ENCODE measurements at regions not wholly inside any gene's neighbourhood (a gene's known extent, or its start where the extent isn't known, plus 50 kb on each side); places are given as distances from the start of the nearest gene placed in this dataset.

DNA sequence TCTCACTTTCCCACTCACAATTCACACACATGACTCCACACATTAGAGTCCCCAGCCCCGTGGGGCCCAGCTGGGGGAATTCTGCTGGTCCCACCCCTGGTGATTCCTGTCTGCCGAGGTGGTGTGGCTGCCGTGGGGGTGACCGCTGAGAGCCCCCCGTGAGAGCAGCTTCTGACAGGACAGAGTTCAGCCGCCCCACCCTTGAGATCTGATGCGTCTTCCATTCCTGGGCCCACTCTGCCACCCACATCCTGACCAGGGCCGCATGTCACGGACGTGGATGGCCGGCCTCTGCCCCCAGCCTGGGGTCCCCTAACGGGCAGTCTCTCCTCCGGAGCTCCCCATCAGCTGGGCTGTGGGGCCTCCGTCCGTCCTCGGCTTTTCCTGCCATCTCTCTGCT, 240.1 kb upstream of the PITRM1 start:
- Histone ChIP-seq H3K9ac (ENCODE audit: low read depth, low read length) (no peak overlapping the region), H3K9me3 (ENCODE audit: control insufficient read depth, insufficient read depth, low read length) (no peaks in the 10 kb centered on the region; the same call in 1 of the 2 replicates), H3K36me3 (ENCODE audit: insufficient read depth, low read length) (no peaks in the 10 kb centered on the region), H3K4me1 (ENCODE audit: insufficient read depth, low read length) (no peaks in the 10 kb centered on the region)

DNA sequence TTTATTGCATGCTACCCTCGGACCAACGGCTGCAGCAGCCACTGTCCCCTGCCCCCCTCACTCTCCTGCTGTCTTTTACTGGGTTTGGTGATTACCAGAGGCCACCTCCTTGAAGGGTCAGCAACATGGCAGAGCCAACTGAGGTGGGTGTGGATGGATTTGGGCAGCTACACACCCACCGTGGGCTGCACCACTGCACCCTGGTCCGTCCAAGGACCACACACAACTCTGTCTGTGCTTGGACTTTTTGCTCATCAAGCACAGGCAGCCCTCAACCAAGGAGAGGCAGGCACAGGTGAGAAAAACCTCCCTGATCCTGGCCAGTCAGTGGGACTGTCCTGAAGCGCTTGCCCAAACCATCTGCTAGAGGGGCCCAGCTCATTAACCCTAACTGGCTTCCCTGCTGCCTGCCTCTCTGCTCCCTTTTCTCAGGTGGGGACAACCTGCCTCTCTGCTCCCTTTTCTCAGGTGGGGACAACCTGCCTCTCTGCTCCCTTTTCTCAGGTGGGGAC, 239.5 kb upstream of the PITRM1 start:
- Histone ChIP-seq H3K36me3 (ENCODE audit: insufficient read depth, low read length) (no peaks in the 10 kb centered on the region), H3K9ac (ENCODE audit: low read depth, low read length) (no peak overlapping the region), H3K9me3 (ENCODE audit: control insufficient read depth, insufficient read depth, low read length) (no peaks in the 10 kb centered on the region; the same call in 1 of the 2 replicates), H3K4me1 (ENCODE audit: insufficient read depth, low read length) (no peaks in the 10 kb centered on the region)

DNA sequence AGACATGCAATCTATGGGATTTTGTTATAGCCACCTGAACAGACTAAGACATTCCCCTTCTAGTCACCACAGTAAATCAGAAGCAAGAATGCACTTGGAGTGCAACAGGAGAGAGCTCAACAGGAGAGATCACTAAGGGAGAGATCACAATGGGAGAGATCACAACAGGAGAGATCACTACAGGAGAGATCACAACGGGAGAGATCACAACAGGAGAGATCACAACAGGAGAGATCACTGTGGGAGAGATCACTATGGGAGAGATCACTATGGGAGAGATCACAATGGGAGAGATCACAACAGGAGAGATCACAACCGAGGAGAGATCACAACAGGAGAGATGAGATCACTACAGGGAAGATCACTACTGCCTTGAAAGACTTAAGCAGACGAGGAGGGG, 238.5 kb upstream of the PITRM1 start:
- no peak overlapping the region for H3K9ac ChIP-seq (ENCODE audit: low read depth, low read length)
- H3K9me3 ChIP-seq (ENCODE audit: control insufficient read depth, insufficient read depth, low read length) = no peaks in the 10 kb centered on the region; the same call in 1 of the 2 replicates
- no peaks in the 10 kb centered on the region for H3K36me3 ChIP-seq (ENCODE audit: insufficient read depth, low read length)
- H3K4me1 ChIP-seq (ENCODE audit: insufficient read depth, low read length) = no peaks in the 10 kb centered on the region

DNA sequence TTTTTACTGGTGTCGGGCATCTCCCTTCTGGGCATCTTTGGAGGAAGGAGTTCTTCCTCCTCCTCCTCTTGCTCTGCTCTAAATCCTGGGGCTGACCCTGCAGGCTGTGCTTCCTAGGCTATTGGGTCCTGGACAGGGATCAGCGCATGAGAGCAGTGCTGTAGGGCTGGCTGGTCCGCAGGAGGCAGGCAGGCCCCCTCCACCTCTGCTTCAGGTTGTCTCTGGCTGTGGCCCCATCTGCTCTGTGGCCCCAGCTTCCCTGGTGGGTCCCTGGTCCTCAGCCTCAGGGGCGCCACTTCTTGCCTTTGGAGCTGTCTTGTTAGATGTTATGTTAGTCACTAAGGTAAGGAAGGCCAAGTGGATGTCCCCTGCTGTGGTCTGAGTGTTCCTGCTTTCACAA, 237.3 kb upstream of the PITRM1 start:
- Histone ChIP-seq H3K4me1 (ENCODE audit: insufficient read depth, low read length) (no peaks in the 10 kb centered on the region), H3K36me3 (ENCODE audit: insufficient read depth, low read length) (no peaks in the 10 kb centered on the region), H3K9ac (ENCODE audit: low read depth, low read length) (no peak overlapping the region), H3K9me3 (ENCODE audit: control insufficient read depth, insufficient read depth, low read length) (no peaks in the 10 kb centered on the region; the same call in 1 of the 2 replicates)

DNA sequence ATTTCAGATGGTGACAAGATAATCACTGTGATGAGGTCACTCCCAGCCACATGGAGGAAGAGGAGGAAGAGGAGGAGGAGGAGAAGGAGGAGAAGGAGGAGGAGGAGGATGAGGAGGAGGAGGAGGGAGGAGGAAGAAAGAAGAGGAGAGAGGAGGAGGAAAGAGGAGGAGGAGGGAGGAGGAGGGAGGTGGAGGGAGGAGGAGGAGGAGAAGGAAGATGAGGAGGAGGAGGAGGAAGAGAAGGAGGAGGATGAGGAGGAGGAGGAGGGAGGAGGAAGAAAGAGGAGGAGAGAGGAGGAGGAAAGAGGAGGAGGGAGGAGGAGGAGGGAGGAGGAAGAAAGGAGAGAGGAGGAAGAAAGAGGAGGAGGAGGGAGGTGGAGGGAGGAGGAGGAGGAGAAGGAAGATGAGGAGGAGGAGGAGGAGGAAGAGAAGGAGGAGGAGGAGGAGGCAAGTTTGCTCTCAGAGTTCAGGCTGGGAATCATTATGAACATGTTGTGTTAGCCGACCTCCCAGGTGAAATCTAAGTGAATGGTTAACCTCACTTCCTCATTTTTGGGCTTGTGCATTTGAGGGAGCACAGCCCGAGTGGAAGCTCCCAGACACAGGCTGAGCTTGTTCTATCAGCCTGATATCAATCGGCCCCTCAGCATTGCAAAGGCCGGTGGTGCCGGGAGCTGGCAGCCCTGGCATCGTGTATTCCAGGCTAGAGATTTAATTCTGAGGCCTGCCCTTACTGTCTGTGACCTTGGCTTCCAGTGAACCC, 236.2 kb upstream of the PITRM1 start:
- Histone ChIP-seq H3K9me3 (ENCODE audit: control insufficient read depth, insufficient read depth, low read length) (no peaks in the 10 kb centered on the region; the same call in 1 of the 2 replicates), H3K4me1 (ENCODE audit: insufficient read depth, low read length) (no peaks in the 10 kb centered on the region), H3K9ac (ENCODE audit: low read depth, low read length) (no peak overlapping the region), H3K36me3 (ENCODE audit: insufficient read depth, low read length) (no peaks in the 10 kb centered on the region)

DNA sequence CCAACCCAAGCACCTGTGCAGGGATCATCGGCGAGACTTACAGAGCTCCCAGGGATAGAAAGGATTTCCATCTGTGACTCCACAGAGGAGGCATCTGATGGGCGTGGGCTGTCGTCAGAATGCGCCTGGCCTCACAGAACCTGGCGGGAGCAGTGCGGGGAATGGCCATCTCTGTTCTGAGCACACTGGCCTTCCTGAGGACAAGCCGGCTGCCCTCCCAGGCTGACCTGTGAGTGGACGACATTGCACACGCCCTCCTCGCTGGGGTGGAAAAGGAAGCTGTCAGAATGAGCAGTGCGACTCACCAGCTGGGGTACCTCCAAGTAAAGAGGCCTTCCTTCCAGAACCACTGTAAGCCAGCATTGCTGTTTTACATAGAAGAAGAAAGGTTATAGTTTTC, 234.6 kb upstream of the PITRM1 start:
- Histone ChIP-seq H3K9me3 (ENCODE audit: control insufficient read depth, insufficient read depth, low read length) (no peaks in the 10 kb centered on the region; the same call in 1 of the 2 replicates), H3K9ac (ENCODE audit: low read depth, low read length) (no peak overlapping the region), H3K36me3 (ENCODE audit: insufficient read depth, low read length) (no peaks in the 10 kb centered on the region), H3K4me1 (ENCODE audit: insufficient read depth, low read length) (no peaks in the 10 kb centered on the region)

DNA sequence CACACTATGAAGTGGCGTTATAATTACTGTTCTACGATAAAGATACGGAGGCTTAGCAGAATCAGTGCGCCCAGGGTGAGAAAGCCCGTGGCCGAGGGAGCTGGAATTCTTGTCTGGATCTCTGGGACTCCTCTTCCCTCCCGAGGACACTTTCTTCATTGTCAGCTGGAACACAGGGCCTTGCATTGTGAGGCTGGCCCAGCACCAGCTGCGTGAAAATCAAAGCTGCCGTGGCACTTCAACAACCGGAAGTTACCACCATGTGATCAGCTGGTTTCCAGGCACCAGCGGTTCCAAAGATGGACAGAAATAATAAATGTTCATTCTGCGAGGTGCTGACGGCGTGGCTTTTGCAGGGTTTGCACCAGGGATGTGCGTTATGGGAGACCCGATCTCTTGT, 234.0 kb upstream of the PITRM1 start:
- Histone ChIP-seq H3K36me3 (ENCODE audit: insufficient read depth, low read length) (no peaks in the 10 kb centered on the region), H3K9me3 (ENCODE audit: control insufficient read depth, insufficient read depth, low read length) (no peaks in the 10 kb centered on the region; the same call in 1 of the 2 replicates), H3K4me1 (ENCODE audit: insufficient read depth, low read length) (no peaks in the 10 kb centered on the region), H3K9ac (ENCODE audit: low read depth, low read length) (no peak overlapping the region)

DNA sequence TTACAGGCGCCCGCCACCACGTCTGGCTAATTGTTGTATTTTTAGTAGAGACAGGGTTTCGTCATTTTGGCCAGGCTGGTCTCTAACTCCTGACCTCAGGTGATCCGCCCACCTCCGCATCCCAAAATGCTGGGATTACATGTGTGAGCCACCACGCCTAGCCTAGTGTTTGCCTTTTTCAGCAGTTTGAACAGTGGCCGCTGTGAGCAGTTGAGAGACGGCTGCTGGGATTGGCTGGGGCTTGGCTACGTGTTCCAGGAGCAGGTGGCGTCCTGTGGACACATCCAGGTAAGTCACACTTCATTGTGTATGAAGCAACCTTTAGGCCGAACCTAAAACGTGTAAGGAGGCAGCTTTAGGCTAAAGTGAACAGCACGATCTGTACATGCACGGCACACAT, 231.8 kb upstream of the PITRM1 start:
- H3K4me1 ChIP-seq (ENCODE audit: insufficient read depth, low read length) = peaks cover 4% of the 10 kb centered on the region; the same call in 1 of the 2 replicates
- H3K36me3 ChIP-seq (ENCODE audit: insufficient read depth, low read length) = no peaks in the 10 kb centered on the region
- H3K9me3 ChIP-seq (ENCODE audit: control insufficient read depth, insufficient read depth, low read length) = no peaks in the 10 kb centered on the region
- H3K9ac ChIP-seq (ENCODE audit: low read depth, low read length) = no peak overlapping the region

DNA sequence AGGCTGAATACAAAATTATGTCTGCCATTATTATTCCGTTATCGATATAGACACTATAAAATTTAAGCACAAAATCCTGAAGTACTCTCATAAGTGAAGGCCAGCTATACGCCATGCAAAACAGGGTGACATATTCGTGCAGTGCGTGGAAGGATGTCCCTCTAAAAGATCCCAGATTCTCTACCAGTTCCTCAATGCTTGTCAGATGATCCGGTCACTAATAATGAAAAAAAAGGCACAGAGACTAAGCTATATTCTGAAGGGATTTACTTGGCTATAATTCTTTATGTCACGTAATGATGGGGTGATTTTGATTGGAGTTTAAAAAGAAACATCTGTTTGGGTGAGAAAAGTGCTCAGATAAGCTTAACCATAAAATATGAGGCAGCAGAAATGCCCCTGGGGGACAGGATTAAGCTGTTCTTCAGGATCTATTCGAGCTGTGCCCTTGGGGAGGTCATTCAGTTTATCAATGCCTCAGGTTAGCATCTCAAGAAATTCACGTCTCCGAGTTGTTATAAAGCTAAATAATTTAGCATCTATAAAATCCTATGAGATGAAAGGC, 229.7 kb upstream of the PITRM1 start:
- Histone ChIP-seq H3K9ac (ENCODE audit: low read depth, low read length) (no peak overlapping the region), H3K4me1 (ENCODE audit: insufficient read depth, low read length) (peaks cover 6% of the 10 kb centered on the region; the same call in 1 of the 2 replicates), H3K36me3 (ENCODE audit: insufficient read depth, low read length) (no peaks in the 10 kb centered on the region), H3K9me3 (ENCODE audit: control insufficient read depth, insufficient read depth, low read length) (no peaks in the 10 kb centered on the region)

DNA sequence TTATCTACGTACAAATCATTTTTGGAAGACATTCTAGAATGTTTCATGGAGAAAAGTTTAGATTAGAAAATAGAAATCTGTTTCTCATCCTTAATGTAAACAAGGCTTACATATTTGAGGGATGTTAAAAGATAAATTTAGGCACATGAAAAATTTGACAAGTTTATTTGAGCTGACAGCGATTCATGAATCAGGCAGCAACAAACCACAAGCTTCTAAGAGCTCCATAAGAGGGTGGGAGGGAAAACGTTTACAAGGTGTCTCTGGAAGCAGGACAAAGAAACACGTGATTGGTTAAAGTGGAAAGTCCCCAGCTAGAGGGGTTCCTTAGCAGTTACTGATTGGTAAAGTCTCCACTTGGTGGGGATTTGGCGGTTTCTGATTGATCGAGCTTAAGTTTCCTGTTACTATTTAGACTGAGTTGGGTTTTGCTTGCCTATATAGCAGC, 228.9 kb upstream of the PITRM1 start:
- Histone ChIP-seq H3K9ac (ENCODE audit: low read depth, low read length) (no peak overlapping the region), H3K4me1 (ENCODE audit: insufficient read depth, low read length) (peaks cover 6% of the 10 kb centered on the region; the same call in 1 of the 2 replicates)

DNA sequence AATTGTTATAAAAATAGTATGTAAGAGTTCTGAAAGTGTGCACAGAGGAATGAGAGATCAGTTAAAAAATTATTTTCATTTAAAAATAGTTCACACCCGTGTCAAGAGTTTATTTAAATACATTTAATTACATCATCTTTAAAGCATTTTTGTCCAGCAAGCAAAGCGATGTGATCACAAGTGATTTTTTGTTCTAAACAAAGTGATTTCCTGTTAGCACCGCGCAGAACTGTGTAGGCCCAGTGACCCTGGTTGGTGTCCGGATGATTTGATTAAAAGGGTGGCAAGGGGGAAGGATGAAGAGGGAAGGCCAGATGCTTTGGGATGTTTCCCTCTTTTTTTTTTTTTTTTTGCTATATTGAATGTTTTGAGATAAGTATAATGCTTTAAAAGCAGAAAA, 227.8 kb upstream of the PITRM1 start:
- peaks cover 6% of the 10 kb centered on the region; the same call in 1 of the 2 replicates for H3K4me1 ChIP-seq (ENCODE audit: insufficient read depth, low read length)
- H3K9me3 ChIP-seq (ENCODE audit: control insufficient read depth, insufficient read depth, low read length) = no peaks in the 10 kb centered on the region
- no peaks in the 10 kb centered on the region for H3K36me3 ChIP-seq (ENCODE audit: insufficient read depth, low read length)
- no peak overlapping the region for H3K9ac ChIP-seq (ENCODE audit: low read depth, low read length)

More for the DNA sequence above, 228.9 kb upstream of the PITRM1 start:
- Histone ChIP-seq H3K9me3 (ENCODE audit: control insufficient read depth, insufficient read depth, low read length) (no peaks in the 10 kb centered on the region), H3K36me3 (ENCODE audit: insufficient read depth, low read length) (no peaks in the 10 kb centered on the region)

DNA sequence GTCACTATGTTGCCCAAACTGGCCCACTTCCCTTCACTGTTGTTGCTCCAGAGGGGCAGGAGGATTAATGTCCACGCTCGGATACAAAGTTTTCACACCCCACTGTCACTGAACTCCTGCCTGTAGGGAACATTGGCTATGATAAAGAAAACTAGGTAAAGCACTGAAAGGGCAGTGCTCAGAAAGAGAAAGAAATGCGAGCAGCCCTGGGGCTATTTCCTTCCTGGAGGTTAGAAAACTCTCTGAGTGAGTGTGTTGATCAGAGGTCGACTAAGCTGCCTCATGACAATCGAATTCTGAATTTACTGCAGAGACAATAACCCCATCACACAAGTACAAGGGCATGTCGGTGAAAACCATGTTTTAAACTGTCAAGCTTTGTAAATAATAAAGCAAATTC, 227.2 kb upstream of the PITRM1 start:
- Histone ChIP-seq H3K4me1 (ENCODE audit: insufficient read depth, low read length) (peaks cover 6% of the 10 kb centered on the region; the same call in 1 of the 2 replicates), H3K9me3 (ENCODE audit: control insufficient read depth, insufficient read depth, low read length) (no peaks in the 10 kb centered on the region), H3K9ac (ENCODE audit: low read depth, low read length) (no peak overlapping the region), H3K36me3 (ENCODE audit: insufficient read depth, low read length) (no peaks in the 10 kb centered on the region)

DNA sequence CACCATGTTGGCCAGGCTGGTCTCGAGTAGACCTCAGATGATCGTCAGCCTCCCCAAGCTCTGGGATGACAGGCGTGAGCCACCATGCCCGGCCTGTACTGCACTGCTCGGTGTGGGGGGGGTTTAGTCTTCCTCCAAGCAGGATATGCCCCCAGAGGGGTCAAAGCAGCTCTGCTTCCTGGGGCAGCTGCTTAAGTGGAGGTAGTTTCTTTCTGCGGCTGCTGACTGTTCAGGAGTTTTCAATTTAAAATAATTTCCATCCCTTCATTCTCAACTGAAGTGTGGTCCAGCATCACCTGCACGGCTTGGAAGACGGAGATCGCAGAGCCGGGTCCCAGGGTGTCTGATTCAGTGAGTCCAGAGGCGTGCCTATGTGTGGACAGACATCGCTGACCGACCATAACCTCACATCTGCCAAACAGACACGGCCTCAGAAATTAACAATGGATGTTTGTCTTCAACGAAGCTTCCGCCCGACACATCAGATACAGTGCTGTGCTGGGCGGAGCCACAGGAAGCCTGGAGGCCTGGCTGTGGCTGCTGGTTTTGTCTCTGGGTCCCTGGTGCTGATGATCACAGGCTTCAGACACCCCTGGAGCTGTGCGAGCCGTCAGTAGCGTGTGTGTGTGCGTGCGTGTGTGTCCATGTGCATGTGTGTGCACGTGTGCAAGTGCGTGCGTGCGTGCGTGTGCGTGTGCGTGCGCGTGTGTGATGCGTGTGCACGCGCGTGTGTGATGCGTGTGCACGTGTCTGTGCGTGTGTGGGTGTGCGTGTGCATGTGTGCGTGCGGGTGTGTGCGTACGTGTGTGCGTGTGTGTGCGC, 226.5 kb upstream of the PITRM1 start:
- no peaks in the 10 kb centered on the region for H3K36me3 ChIP-seq (ENCODE audit: insufficient read depth, low read length)
- peaks cover 6% of the 10 kb centered on the region; the same call in 1 of the 2 replicates for H3K4me1 ChIP-seq (ENCODE audit: insufficient read depth, low read length)
- no peak overlapping the region for H3K9ac ChIP-seq (ENCODE audit: low read depth, low read length)
- H3K9me3 ChIP-seq (ENCODE audit: control insufficient read depth, insufficient read depth, low read length) = no peaks in the 10 kb centered on the region

DNA sequence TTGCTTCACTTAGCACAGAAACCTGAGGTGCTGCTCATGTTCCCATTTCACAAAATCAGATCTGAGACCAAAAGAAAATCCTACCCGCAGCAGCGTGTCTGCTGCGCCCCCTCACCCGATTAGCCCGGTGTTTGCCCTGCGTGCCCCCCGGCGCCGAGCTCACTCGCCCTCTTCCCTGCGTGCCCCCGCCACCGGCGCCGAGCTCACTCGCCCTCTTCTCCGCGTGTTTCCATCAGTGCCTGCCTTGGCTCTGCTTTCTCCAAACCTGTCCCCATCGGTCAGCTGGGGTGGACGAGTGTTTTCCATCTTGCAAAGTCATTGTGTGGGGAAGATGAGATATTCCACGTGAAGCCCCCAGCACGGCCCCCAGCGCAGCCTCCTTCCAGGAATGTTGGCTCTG, 225.3 kb upstream of the PITRM1 start:
- no peaks in the 10 kb centered on the region for H3K9me3 ChIP-seq (ENCODE audit: control insufficient read depth, insufficient read depth, low read length)
- H3K36me3 ChIP-seq (ENCODE audit: insufficient read depth, low read length) = no peaks in the 10 kb centered on the region
- peaks cover 6% of the 10 kb centered on the region; the same call in 1 of the 2 replicates for H3K4me1 ChIP-seq (ENCODE audit: insufficient read depth, low read length)
- no peak overlapping the region for H3K9ac ChIP-seq (ENCODE audit: low read depth, low read length)
